GM10248 (cell line): ENCODE measurements at regions not wholly inside any gene's neighbourhood (a gene's known extent, or its start where the extent isn't known, plus 50 kb on each side); places are given as distances from the start of the nearest gene placed in this dataset.

Source experiments
- CTCF ChIA-PET: fragments of 300-600 bp; sonication (Branson Sonifier 250); formaldehyde crosslinking; extraction: SDS; loops from one replicate; lab custom pipeline; 2021; ENCODE audit warnings: antibody characterized with exemption; lab: Yijun Ruan, JAX
- POLR2A ChIA-PET: fragments of 350-650 bp; sonication (Branson Sonifier 250); formaldehyde crosslinking; extraction: SDS; loops from one replicate; lab custom pipeline; 2020; ENCODE audit warnings: antibody characterized with exemption; lab: Yijun Ruan, JAX
- DNase-seq: peaks from one replicate; pipeline ENCODE4 v3.0.0; 2012; ENCODE audit errors: extremely low spot score
- CTCF ChIP-seq: IDR thresholded peaks from 2 replicates; pipeline ENCODE4 v1.5.1; 2012; ENCODE audit warnings: mild to moderate bottlenecking, low read depth; ENCODE audit errors: extremely low read depth, missing control alignments, control extremely low read depth

GRCh38 chr2:126748188-126748760 is 92.3 kb downstream of the GYPC start:
- no peak for DNase-seq
- POLR2A ChIA-PET: no interaction called here
- CTCF ChIA-PET: interaction anchor here (0.7 to 3.4 kb wide), 4 partner anchors 10 to 221 kb away, joined by 3 to 30 read pairs (median 3); no protein-coding TSS in a partner anchor
- TF ChIP-seq CTCF: no peak

GRCh38 chr2:126748929-126749518 is 93.1 kb downstream of the GYPC start:
- DNase-seq: no peak
- ChIA-PET CTCF (interaction anchor here (0.7 to 3.4 kb wide), 6 partner anchors 9 to 232 kb away, joined by 3 to 30 read pairs (median 3); no protein-coding TSS in a partner anchor), POLR2A (no interaction called here)
- TF ChIP-seq CTCF: no peak

GRCh38 chr2:126749537-126749936 is 93.6 kb downstream of the GYPC start:
- no peak for DNase-seq
- no peak for TF ChIP-seq CTCF
- ChIA-PET POLR2A (no interaction called here), CTCF (interaction anchor here (0.7 to 3.4 kb wide), 3 partner anchors 215 to 232 kb away, joined by 3 to 30 read pairs (median 5); no protein-coding TSS in a partner anchor)

GRCh38 chr2:126750506-126750905 is 94.5 kb downstream of the GYPC start:
- TF ChIP-seq CTCF: no peak
- ChIA-PET POLR2A (no interaction called here), CTCF (interaction anchor here (1.1 to 3.4 kb wide), 4 partner anchors 16 to 233 kb away, joined by 3 to 30 read pairs (median 3); no protein-coding TSS in a partner anchor)
- DNase-seq: no peak

GRCh38 chr2:126751477-126751876 is 95.5 kb downstream of the GYPC start:
- no peak for DNase-seq
- ChIA-PET CTCF (no interaction called here), POLR2A (no interaction called here)
- no peak for TF ChIP-seq CTCF

- DNase-seq: no peak
- POLR2A ChIA-PET: no interaction called here
- CTCF ChIA-PET: no interaction called here
- no peak for TF ChIP-seq CTCF
Measured at GRCh38 chr2:126752876-126753275, 96.9 kb downstream of the GYPC start.
